ENCODE measurements at regions not wholly inside any gene's neighbourhood (a gene's known extent, or its start where the extent isn't known, plus 50 kb on each side); places are given as distances from the start of the nearest gene placed in this dataset.

DNA sequence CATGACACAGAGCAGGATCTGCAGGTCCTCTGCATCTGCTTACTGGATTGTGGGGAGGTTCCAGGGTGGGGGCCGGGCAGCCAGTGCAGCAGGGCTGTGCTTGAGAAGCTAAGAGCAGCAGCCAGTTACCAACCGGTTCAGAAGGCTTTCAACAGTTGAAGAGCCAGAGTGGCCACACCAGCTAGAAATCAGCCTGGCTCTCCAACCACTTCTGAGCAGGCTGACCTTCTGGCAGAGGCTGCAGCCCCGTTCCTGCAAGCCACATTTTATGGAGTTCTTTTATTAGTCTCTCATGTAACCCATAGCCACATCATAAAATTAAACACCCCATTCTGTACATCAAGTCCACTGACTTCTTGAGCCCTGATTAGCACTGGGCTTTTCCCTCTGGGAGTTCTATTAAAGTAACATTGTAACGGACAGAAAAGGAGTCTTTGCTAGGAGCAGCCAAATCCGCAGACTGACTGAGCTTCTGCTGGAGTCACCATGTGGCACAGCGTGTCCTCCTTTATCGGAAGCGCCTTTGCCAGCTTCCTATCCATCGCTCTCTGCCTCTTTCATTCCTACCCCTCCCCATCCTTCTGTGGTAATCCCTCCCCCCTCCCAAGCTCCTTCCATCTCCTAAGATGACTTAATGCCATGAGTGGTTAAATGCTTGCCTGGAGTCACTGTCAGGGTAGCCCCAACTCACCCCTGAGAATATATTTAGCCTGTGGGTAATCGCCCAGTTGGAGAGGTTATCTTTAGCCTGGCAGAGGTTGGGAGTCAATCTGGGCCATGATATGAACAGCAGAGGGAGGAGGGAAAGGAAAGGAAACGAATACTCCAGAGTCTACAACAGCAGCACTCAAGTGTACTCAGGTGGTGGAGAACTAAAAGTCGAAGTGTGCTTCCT is 138.5 kb upstream of the HES1 start:
- DNase-seq, result no peak

DNA sequence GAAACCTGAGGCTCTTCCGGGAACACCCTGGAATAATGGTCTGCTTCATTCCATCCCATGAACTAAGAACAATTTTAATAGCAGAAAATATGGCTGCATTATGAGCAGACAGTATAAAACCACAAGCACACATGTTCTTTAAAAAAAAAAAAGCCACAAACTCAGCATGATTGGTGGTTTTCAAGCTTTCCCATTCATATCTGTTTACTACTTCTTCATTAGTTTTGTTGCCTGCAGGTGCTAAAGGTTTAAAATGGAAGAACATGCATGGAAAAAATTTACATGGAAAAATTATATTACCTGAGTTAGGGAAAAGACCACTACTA is 137.9 kb upstream of the HES1 start:
- DNase-seq, result no peak

DNA sequence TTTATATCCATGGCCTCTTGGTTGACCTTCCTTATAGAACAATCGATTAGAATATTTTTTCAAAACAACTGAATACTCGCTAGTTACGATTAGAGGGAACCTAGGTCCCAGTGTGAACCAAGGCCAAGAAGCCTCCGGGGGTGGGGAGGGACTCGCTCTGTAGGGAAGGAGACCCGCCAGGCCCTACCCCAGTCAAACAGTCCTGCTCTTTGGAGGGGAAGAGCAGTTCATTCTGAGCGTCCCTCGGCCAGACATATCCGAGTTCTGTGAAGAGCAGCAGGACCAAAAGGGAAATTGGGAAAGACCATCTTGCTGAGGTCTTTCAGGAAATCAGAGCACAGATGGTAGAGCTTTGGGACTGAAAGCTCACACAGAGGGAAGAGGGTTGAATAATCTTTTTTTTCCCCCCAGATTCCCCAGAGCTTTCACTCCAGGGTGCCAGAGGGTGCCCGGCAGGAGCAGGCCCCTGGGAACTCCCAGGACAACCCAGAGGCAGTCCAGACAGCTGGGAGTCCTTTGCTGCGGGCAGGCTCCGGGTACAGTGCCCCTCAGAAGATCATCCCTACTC is 137.2 kb upstream of the HES1 start:
- DNase-seq, result no peak

DNA sequence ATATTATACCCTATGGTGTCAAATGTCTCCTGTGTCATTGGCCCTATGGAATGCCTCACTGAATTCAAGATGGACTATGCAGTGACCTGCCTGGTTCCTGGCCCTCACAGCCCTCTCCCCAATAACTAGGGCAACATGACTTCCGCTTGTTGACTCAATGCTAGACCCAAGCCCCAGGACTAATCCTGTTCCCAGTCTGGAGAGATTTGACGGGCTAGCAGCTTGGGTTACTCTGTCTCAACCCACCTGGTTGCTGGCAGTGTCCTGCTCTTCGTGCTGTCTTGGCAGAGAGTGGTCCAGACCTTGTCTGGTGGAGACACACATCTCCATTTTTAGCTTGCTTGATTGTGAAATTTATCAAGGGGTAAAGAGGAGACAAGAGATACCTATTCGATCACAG is 135.8 kb upstream of the HES1 start:
- no peak for DNase-seq

DNA sequence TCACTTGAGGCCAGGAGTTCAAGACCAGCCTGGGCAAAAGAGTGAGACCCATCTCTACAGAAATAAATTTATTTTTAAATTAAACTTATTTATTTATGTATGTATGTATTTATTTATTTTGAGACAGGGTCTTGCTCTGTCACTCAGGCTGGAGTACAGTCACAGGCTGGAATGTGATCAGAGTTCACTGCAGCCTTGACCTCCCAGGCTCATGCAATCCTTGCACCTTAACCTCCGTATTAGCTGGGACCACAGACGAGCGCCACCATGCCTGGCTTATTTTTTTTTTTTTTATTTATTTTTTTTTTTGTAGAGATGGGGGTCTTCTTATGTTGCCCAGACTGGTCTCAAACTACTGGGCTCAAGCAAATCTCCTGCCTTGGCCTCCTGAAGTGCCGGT is 135.2 kb upstream of the HES1 start:
- DNase-seq, result no peak

DNA sequence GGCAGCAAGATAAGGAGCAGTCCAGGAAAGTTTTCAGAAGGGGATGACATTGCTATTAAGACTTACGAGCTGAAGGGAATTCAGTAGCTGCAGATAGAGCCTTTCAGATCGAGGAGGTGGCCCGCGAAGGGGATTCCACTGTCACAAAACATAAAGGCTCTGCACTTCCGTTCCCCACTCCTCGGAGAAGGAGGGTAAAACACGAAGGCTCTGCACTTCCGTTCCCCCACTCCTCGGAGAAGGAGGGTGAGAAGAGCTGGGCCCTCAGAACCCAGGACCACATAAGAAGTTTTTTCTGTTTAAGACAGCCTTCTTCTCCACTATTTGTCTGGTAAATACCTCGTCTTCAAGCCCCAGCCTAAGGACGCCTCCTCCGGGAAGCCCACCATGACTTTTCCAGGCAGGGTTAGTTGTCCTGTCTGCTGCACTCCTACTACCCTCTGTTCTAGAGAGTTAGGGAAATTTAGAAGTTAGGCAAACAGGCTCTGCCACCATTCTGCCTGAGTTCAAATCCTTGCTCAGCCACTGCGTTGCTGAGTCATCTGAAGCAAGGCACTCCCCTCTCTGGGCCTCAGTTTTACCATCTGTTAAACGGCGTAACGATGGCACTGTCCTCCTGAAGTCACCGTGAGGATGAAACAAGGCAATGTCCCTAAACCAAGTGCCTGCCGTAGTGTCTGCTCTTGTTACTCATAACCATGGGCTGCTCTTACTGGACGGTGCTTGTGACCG is 134.1 kb upstream of the HES1 start:
- no peak for DNase-seq

DNA sequence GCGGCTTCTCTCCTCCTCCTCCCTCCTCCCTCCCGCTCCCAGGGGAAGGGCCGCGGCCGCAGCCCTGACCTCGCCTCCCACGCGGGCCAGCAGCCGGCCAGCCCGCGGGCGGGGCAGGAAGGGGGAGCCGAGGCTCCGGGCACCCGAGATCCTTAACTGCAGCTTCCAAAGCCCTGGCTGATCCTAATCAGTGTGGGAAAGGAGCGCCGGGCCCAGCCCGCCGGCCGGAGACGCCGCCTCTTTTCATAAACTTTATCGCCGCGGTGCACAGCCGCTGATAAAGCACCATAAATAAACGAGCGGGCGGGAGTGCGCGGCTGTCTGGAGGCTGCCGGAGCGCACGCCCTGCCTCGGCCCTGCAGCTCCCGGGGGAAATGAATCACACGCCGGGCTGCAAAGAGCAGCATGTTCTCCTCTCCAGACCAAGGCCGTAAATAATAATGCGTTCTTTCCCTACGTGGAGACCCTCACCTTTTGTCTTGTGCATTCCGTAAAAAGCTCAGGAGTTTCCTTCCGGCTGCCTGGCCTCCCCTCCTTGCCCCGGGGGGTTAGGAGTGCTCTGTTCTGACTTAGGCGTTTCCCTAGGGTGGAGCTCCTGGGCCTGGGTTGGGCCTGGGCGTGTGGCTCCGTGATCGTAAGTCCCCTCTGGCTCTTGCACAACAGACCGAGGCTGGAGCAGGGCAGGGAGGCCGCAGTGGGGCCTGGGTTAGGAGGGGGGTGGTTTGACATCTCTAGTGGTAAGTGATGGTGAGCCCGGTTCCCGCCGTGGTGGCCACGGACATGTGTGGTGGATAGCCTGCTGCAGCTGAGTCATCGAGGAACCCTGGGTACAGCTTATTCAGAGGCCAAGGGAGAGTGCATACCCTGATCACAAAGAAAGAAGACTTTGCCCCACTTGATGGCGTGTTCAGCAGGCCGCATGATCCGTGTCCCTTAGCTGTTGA is 132.6 kb upstream of the HES1 start:
- DNase-seq, result no peak

DNA sequence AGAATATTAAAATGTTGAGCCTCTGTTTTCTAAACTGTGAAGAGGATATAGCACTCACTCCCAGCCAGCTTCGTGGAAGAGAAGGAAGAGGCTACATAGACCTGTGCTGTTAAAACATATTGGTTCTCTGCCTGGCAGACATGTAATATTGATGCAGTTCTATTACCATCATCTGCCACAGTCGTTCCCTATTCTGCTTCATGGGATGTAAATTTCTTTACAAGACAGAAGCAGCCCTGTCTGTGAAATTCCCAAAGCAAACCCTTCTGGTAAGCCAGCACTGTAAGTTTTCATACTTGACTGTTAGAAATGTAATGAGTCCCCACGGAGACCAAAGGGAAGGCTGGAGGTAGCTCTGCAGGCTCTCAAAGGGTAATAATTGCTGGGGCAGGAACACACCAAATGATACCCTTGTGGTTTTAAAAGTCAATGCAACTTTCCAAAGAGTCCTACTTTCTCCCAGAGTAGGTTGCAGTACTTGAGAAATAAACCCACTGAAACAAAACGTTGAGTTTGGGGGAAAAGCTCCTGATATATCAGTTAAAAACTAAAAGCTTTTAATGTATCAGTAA is 129.9 kb upstream of the HES1 start:
- no peak for DNase-seq

DNA sequence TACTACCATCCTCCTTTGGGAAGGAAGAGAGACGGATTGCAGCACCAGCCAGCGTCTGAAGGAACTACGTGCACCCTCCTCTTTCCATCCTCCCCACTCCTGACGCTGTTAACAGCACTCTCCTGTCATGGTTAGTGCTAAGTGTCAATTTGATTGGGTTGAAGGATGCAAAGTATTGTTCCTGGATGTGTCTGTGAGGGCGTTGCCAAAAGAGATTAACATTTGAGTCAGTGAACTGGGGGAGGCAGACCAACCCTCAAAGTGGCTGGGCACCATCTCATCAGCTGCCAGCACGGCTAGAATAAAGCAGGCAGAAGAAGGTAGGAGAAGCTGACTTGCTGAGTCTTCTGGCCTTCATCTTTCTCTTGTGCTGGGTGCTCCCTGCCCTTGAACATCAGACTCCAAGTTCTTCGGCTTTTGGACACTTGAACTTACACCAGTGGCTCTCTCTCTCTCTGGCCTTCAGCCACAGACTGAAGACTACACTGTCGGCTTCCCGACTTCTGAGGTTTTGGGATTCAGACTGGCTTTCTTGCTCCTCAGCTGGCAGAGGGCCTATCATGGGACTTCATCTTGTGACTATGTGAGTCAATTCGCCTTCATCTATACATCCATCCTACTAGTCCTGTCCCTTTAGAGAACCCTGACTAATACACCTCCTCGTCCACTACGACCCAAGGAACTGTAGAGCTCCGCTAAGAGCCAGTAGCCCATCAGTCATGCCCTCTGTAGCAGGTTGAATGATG is 128.2 kb upstream of the HES1 start:
- no peak for DNase-seq

DNA sequence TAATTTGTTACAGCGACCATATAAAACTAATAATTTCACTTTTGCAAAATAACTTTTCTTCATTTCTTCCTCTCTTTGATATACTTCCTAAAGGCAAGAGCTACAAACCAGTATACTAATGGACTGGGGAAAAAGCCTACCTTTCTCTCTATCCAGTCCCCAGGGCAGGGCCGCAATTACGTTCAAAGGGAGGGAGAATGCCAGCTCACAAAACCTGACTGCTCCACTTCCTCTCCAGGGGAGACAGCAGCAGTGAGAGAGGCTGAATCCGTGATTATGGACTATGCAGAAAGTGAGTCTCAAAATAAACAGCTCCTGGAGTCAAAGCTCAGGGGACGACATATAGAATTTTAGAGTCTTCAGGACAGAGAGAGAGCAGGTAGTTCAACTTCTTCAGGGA is 126.9 kb upstream of the HES1 start:
- DNase-seq, result no peak

DNA sequence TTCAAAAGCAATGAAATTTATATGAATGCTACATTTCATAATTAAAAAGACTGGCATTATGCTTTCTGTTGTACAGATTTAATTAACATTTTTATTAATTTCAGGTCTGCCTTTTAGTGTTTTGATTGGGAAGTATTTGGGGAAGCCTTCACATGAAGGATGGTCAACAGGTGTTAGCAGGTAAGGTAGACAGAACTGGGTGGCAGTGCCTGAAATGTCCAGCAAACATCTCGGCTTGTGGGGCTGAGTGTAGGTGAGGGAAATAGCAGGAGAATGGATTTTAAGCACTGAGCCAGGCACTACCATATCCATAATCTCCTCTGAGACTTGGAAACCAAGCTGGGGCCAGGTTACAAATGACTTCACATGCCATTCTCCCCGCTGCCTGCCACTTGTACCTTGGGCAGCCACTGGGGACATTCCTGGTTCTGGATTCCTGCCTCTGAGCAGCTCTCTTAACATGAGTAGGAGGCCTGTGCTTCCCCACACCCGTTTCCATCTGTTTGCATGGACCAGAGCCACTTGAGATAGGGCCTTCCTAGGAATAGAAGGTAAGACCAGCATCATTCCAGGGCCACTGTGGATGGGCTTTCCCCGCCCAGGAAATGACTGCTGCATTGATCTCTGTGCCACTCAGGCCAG is 125.9 kb upstream of the HES1 start:
- no peak for DNase-seq

DNA sequence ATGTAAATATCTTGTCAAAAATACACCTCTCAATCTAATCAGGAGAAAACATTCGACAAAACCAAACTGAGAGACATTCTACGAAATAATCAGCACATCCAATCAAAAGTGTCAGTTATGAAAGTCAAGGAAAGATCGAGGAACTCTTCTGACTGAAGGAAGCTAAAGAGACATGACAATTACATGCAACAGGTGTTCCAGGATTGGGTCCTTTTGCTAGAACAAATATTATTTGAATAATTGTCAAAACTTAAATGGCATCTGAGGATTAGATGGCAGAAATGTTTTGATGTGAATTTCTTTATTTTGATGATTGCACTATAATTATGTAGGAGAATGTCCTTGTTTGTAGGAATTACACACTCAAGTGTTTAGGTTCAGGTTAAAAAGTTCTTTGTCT is 124.1 kb upstream of the HES1 start:
- no peak for DNase-seq

DNA sequence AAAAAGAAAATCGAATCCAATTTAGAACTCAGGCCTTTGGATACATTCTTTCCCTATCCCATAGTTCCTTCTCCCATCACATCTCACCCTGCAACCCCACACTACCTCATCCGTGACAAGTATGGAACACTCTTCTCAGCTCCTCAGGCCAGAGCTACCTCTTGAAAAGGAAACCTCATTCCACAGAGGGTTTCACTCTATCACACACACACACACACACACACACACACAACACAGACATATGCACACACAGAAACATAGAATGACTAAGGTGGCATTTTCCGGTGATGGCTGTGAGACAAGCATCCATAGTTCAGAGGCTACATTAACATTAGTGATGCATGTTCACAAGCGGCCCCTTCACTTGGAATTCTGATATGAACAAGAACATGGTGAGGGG is 122.0 kb upstream of the HES1 start:
- no peak for DNase-seq

DNA sequence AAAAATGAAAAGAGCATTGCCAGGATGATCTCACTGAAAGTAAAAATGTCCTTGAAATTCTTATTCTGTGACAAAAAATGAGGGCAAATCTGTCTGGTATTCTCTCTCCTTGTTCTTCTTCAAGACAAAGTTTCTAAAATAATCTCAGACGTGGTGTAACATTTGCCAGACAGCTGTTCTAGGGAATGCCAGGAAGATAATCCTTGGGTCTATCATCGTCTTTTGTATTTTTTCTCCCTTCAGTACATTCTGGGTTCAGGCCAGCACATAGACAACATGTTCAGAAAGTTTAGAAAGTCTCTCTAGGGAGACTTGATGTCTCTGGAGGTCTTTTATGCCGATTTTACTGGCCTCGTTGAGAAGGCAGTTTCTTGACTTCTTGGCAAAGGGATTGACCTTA is 121.2 kb upstream of the HES1 start:
- no peak for DNase-seq

DNA sequence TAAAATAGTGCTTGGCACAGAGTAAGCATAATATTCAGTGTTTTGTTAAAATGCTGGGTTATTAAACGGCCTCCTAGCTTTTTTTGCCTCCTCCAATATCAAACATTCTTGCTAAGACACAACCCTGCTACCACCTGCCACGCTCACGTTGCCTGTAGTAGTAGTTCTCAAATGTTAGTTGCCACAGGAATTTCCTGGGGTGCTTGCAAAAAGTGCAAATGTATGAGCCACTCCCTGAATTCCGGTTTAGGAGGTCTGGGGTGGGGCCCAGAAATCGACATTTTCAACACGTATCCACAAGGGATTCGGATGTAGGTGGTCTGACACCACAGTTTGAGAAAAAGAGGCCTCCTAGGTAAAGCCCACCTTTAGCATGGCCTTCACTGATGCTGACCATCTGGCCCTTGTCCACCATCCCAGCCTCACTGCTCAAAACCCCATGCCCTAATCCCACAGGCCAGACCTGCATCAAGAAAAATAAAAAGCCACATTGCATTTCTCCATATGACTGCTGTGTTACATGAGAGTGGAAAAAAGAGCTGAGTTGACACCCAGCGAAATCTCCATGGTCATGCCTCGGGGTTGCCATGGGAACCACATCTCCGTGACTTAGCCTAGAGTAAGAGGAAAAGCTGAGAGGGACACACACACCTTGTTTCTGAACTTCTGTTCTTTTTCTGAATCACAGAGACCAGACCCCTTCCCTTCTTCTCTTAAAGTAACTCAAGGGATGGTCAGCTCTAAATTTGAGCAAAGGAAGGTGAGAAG is 116.4 kb upstream of the HES1 start:
- no peak for DNase-seq

DNA sequence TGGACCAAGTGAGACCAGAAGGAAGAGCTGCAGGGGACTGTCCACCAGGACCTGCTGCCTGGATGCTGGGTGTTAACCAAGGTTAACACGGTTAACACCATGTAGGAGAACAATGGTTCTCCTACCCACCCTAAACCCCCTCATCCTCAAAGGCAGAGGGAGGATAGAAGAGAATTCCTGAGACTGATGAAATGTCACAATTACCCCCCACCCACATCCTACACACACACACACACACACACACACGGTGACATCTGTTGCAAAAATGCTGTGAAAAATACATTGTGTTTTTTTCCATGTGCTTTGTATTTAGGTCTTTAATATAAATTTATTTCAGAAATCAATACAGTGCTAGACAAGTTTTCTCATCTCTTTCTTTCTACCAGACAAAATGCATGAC is 113.9 kb upstream of the HES1 start:
- DNase-seq, result no peak

DNA sequence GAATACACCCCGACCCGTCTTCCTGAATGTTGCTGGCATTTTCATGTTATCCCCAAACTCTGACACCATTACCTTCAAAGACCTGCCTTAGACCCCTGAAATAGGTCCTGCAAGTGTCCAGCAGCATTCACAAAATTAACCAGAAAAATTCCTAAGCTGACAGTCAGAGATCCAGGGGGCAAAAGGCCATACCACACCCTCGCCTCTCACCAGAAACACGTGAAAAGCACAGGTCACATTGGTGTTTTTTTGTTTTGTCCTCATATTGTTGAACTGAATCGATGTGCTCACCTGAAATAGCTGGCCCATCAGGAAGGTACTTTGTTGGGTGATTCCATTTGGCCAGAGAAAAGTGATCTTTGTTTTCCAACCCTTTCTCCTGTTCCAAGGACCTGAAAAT is 113.1 kb upstream of the HES1 start:
- no peak for DNase-seq

DNA sequence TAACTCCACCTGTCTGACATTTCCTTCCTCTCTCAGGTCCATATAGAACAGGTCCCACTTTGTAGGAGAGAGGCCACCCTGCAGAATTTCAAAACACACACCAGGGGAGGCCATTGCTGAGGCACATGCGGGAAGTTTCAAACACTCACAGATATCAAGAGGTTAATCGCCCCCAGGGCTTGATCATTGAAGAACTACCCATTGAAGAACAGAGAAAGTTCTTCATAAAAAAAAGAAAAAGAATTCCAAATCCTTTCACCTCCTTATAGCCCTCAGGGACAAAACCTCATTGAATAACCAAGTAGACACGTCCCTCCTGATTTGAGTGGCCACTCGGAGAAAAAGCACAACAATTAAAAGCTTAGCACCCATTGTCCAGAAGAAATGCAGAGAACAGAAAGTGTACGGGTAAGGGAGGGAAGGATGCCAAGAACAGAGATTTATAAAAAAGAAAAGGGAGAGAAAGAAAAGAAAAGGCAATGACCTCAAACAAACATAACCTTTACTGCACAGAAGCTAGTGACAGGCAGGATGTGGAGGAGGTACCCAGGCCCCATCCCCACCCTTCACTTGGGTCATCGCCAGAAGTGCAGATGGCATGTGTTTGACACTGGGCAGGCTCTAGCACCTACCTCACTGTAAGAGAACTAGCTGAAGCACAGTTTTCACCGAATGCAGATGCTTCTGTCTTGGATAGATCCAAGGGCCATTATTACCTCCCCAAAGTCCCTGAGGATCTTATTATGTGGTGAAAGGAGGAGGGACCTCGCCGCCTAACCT is 112.3 kb upstream of the HES1 start:
- DNase-seq, result no peak

DNA sequence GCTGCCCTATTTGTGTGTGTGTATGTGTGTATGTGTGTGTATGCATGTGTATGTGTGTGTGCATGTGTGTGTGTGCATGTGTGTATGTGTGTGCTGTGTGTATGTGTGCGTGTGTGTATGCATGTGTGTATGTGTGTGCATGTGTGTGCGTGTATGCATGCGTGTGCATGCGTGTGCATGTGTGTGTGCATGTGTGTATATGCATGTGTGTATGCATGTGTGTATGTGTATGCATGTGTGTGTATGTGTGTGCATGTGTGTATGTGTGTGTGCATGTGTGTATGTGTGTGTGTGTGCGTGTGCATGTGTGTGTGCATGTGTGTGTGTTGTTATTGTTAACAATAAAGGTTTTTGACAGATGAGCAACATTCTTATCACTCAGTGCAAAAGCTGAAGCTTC is 110.8 kb upstream of the HES1 start:
- no peak for DNase-seq

DNA sequence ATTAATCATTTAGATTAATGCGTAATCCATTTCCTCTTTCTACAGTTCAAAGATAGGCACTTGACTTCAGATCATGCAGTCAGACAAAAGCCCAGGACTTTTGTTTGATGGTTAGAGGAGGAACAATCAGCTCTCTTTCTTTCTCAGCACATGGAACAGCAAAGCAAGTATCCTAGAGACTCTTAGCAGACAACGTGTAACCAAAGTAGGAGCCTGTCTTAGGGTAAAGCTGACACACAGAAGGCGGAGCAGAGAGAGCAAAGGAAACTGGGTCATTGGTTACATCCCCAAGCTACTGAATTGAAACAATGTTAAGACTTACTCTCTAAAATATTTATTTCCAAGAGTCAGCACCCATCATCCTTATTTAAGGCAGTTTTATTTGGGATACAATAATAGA is 110.0 kb upstream of the HES1 start:
- DNase-seq, result no peak

Data from activated T-cell treated with anti-CD3 and anti-CD28 coated beads for 4 hours (primary cell).